Limb (tissue), 2 donors: ENCODE measurements at regions not wholly inside any gene's neighbourhood (a gene's known extent, or its start where the extent isn't known, plus 50 kb on each side); places are given as distances from the start of the nearest gene placed in this dataset.

Experiments
- DNase-seq, 2 donors: peaks; one replicate each; pipeline ENCODE4 v3.0.0-alpha.2; 2016; ENCODE audit errors: extremely low spot score in 2 of 2

GRCh38 chr1:244974106-244974505, 109.8 kb upstream of the HNRNPU start:
- no peak for DNase-seq

- no peak for DNase-seq
Observed at GRCh38 chr1:244971552-244972216, 107.3 kb upstream of the HNRNPU start.

DNA sequence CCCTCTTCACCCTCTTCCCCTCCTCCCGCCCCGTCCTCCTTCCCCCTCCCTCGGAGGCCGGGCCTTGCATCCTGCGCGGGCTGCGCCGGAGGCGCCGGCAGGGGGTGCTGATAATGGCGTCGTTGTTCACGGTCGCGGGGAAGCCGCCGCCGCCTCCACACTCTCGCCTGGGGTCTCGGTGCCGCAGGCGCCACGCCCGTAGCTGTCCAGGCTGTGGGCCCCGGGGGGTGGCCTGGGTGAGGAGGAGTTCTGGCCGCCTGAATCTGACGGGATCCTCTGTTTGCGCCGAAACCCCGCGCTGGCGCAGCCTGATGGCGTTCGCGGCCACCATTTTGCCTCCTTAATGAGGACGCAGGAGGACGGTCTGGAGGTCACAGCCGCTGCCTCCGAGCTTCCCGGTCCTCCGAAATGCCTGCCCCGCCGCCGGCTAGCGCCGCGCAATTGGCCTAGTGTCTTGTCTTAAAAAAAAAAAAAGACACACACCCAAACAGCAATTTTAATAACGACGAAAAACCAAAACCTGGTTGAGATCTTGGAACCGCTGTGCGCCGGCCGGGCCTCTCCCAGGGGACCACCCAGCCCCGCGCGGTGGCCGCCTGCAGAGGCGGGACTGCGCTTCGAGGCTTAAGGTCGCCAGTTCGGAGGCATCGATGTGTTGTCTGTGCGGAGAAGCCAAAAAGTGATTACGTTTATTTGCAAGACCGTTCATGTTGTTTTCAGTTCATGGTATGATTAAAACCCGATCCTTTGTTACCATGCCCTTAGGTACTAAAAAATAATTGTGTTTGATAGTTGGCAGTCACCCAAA, 106.6 kb upstream of the HNRNPU start:
- peak; percentile 95 to 99 for DNase-seq

DNA sequence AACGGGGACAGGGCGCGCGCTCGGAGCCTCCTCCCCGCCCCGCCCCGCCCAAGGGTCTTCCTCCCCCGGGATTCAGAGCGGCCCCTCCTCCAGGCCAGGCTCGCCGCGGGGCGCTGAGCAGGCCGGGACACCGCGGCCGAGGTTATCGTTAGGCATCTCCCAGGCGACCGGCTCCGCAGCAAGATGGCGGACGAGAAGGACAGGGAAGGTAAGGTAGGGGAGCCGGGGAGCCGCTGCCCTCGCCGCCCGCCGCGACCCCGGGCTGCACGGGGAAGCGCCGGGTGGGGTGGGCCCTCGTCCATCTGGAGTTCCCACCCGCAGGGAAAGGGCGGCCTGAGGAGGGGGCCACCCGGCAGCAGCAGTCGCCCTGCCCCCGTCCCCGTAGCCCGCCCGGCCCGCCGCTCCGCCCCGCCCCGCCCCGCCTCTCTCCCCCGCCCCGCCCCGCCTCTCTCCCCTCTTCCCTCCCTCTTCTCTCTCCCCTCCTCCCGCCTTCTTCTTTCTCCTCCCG, 105.9 kb upstream of the HNRNPU start:
- no peak for DNase-seq

DNA sequence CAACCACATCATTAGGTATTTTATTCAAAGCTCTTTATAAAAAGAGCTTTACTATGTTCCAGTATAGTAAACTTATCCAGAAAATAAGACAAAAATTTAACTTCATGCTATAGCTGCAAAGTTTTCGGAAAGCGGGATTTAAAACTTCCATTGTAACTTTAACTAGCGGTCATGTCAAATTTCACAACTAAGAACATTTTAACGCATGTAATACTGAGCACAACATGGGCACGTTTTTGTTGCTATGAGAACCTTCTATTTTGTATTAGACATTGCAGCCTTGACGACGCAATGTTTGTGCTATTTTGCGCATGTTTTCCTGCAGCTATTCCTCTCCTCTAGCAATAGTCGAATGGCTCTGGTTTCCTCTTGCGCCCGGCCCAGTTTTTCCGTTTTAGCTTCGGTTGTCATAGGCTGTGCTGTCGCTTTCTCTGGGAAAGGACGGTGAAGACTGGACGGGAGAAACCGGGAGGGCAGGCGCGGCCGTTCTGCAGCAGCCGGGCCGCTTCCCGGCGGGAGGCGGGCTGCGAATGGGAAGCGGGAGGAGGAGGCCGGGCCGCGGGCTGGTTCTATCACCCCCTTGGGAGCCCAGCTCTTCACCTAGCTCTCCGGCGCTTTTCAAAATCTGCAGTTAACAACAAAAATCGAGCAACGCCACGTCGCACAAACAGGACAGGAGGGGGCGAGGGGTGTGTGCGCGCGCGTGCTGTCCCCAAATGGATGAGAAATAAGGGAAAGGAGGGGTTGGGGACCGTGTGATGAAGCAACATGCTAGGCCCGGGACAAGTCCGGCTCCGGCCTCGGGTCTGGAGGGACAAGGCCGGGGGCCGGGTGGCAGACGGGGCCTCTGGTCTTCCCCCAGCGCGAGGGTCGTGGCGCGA, 105.3 kb upstream of the HNRNPU start:
- peak; percentile 90 to 93 for DNase-seq

DNA sequence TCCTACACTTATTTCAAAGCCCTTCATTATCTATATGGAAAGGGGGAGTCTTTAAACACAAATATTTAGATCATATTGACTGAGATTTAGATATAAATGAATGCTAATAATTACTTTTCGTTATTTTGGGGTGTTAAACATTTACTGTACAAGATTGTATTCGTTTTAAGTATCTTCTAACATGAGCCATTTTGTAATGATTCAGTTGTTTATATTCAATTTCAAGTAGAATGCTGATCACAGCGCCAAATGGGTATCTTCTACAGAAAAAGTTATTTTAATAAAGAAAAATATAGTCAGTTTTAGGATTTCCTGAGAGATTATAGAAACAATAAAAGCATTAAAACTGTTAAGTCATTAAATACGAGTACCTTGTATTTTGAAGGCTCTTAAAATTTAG, 104.5 kb upstream of the HNRNPU start:
- DNase-seq = no peak

DNA sequence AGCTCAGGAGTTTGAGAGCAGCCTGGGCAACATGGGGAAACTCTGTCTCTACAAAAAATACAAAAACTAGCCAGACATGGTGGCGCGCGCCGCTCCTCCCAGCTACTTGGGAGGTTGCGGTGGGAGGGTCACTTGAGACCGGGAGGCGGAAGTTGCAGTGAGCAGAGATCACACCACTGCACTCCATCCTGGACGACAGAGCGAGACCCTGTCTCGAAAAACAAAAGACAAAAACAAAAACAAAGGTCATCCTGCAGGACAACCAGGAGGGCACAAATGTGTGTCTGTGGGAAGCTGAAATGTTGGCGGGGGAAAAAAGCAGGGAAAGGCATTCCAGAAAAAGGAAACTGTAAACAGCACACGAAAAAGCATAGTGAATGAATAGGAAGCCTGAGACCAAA, 104.1 kb upstream of the HNRNPU start:
- peak in 1 of 2 donors; percentile 38 for DNase-seq

DNA sequence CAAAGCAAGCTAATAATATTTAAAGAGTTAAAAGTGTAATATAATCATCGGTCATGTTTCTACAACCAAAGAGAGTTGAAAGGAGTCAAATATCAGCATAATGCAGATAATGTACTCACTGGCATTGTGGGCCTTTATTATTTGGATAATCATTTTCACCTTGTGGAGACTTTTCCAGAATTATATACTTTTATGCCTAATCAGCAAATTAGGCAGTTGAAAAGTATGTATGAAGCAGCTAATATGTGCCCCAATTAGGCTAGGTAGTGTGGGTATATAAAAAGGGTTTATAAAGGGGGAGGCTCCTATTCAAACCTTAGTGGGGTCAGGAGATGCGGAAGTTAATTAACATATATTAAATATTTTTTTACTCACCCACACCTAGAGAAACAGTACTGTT, 102.8 kb upstream of the HNRNPU start:
- DNase-seq = no peak

DNA sequence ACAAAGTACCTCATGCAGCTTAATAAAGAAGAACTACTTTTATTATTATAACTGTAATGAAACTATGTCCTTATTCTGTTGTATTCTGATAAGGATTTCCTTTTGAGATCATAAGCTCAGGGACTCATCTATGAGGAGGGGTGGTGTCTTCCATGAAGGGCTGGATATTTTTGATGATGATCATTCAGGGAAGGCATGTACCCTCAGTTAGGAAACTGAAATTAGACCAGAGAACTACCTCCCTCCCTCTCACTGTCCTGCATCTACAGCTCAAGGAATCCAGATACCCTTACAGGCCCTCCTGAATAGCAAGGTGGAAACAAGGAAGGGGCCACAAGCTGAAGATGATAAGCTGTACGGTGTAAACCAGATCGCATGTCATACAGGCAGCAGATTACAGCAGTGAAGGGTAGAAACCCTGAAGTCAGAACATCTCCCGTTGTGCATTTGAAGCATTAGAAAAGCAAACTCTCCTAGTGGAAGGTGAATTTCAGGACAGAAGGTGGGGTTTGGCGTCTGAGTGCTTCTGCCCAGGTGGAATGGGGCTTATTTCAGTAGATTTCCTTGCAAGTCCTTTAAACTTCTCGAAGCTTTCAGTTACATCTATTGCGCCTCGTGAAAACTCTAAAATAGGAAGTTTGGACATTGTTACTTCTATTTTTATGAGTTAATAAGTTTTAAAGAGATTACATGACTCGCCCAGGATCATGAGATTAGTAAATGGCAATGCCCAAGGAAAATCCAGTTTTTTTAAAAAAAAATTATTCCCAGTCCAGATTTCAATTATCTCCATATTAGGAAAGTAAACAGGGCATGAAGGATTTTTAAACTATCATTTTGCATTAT, 101.1 kb upstream of the HNRNPU start:
- no peak for DNase-seq

DNA sequence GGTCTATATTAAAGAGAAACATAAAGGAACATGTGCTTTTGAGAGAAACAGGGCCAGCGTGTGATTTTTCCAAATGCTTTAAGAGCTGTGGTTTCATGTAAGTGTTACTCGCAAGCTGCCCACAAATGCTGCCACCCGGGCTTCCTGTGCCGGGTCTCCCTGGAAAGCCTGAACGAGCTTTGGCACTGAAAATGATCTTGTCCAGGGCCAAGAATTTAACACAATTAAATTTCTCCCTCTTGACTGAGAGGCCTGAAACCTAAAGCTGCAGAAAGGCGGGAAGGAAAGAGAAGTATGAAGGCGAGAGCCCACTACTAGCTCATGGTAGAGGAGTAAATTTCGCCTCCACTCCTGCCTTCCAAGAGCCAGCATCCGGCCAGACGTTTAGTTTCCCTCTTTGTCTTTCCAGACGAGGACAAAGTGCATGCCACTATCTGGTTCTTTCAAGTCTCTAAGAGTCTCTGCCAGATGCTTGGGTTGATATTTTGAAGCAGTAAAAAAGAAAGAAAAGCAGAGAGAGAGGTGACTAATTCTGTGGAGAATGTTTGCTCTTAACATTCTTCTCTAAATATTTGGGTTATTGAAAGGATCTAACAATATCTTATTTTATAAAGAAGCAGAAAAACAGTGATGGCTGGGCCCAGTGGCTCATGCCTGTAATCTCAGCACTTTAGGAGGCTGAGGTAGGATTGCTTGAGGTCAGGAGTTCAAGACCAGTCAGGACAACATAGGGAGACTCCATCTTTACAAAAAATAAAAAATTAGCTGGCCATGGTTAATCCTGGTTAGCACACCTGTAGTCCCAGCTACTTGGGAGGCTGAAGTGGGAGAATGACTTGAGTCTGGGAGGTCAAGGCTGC, 100.0 kb upstream of the HNRNPU start:
- peak; percentile 40 to 44 for DNase-seq

GRCh38 chr1:244963231-244963826, 99.0 kb upstream of the HNRNPU start:
- DNase-seq = no peak

GRCh38 chr1:244962130-244962529, 97.8 kb upstream of the HNRNPU start:
- DNase-seq = no peak

DNA sequence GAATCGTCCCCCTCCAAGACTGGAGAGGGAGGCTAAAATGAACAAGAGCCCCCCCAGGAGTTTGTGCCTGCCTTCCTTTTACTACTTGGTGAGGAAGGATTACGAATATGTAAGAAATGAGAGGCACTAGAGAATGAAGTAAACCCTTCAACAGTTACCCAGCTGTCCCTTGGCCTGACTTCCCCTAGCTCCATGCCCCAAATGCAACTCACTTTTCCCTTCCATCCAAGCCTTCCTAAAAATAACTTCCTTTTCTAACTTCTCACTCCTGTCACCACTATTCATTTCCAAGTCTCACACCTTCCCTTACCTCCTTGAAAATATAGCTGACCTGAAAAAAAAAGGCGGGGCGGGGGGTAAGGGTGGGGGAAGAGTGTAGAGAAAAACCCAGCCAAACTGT, 96.6 kb upstream of the HNRNPU start:
- DNase-seq = no peak

DNA sequence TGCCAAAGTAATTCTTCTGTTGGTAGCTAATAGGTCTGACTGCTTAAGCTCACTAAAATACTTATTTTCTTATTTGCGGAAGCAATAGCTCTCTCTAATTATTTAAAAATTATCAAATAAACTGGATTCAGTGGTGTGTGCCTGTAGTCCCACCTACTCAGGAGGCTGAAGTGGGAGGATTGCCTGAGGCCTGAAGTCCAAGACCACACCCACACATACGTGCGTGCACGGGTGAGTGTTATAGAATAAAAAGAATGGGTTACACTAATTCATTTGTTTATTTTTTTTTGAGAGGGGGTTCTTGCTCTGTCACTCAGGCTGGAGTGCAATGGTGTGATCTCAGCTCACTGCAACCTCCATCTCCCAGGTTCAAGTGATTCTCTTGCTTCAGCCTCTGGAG, 94.2 kb upstream of the HNRNPU start:
- DNase-seq = no peak

GRCh38 chr1:244957525-244957924, 93.2 kb upstream of the HNRNPU start:
- no peak for DNase-seq

- no peak for DNase-seq
Observed at GRCh38 chr1:244957122-244957521, 92.8 kb upstream of the HNRNPU start.

GRCh38 chr1:244955661-244956060, 91.3 kb upstream of the HNRNPU start:
- no peak for DNase-seq

DNA sequence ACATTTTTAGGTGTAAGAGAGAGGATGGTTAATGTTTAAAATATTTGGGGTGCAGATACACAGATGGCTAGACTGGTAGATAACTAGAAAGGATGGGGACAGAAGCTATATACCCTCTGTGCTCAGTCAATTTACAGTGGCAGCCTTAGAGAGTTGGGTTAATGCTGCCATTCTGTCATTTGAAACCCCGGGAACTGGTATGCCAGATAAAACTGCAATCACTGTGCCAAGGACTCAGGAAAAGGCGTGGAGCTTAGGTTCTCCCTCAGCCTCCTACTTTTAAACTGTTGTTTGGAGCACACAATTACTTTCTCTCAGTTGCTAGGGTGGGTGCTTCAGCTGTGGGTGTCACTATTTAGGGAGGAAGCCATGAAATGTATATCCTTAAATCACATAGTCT, 90.0 kb upstream of the HNRNPU start:
- no peak for DNase-seq

DNA sequence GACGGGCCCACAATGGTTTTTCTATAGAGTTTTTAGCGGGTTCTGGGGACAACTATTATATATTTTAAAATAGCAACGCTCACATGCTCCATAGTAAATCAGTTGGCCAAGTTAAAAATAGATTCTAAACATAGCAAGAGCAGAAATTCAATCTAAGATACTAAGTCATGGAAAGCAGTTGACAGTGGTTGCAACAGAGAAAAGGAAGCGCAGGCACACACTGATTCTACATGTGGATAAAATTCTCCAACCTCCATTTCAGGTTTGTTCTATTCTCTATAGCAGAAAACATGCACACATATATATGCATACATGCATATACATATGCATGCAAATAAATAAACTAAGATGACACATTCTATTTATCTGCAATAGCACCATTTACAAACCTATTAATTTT, 89.6 kb upstream of the HNRNPU start:
- DNase-seq = no peak

GRCh38 chr1:244952940-244953339, 88.6 kb upstream of the HNRNPU start:
- no peak for DNase-seq
